K562 (cell line): ENCODE measurements at regions not wholly inside any gene's neighbourhood (a gene's known extent, or its start where the extent isn't known, plus 50 kb on each side); places are given as distances from the start of the nearest gene placed in this dataset.

ENCODE experiments used
- ATAC-seq: fragments of 200-7000 bp; cut with Tn5 transposase; 3 replicates; pipeline ENCODE4 v1.9.1; 2020; ENCODE audit warnings: moderate library complexity
- BruUV-seq: library from RNA; stranded (reverse); fragments of 400-500 nt; replicated peaks from 2 replicates; lab custom pipeline; 2021; lab: Mats Ljungman, UMichigan
- CTCF ChIA-PET: fragments of 300-600 bp; formaldehyde crosslinking; extraction: SDS; loops from one replicate; lab custom pipeline; 2021; ENCODE audit warnings: low intra/inter-chr PET ratio; lab: Yijun Ruan, JAX
- POLR2A ChIA-PET: fragments of 300-600, 350-650 bp; sonication (Branson Sonifier 250); formaldehyde crosslinking; extraction: SDS; loops from one replicate; lab custom pipeline; 2021; ENCODE audit warnings: antibody characterized with exemption, inconsistent platforms; lab: Yijun Ruan, JAX
- DNase-seq, 4 experiments: peaks; one replicate each; pipeline versions ENCODE4 v3.0.0 to v3.0.0-alpha.2; 2011 to 2018; ENCODE audit warnings: low spot score in 3 of 4, mixed read lengths in 3 of 4; ENCODE audit errors: extremely low read depth in 1 of 4
- FAIRE-seq: peaks from 2 replicates; lab custom pipeline; 2011; peaks lifted over from hg19 to GRCh38; lab: Jason Lieb, UNC
- H2AFZ ChIP-seq: 2 replicates; pipeline ENCODE4 v1.6.0; 2011; ENCODE audit warnings: low read depth, low read length, control low read depth, inconsistent platforms
- H3K27ac ChIP-seq: fragments of 200-600 bp; 3 replicates; pipeline ENCODE4 v1.8.0; 2011; ENCODE audit warnings: low read depth, mild to moderate bottlenecking, control low read depth, inconsistent platforms, low read length, moderate library complexity, mixed read lengths; ENCODE audit errors: extremely low read depth
- H3K27me3 ChIP-seq, 2 experiments: fragments of 300-600 bp in 1 of 2; 2 replicates in 1 of 2; 3 replicates in 1 of 2; pipeline versions ENCODE4 v1.6.0 to v1.8.0; 2011; ENCODE audit warnings: inconsistent platforms in 2 of 2, low read length in 2 of 2, mild to moderate bottlenecking in 1 of 2, mixed read lengths in 1 of 2, moderate library complexity in 1 of 2; ENCODE audit not compliant: control insufficient read depth in 2 of 2, insufficient read depth in 2 of 2
- H3K36me3 ChIP-seq: fragments of 300-600 bp; 3 replicates; pipeline ENCODE4 v1.8.0; 2011; ENCODE audit warnings: mild to moderate bottlenecking, low read length, inconsistent platforms; ENCODE audit not compliant: control insufficient read depth, insufficient read depth
- H3K4me1 ChIP-seq, 2 experiments: fragments of 200-600 bp in 1 of 2; replicated peaks in 1 of 2; 2 replicates in 1 of 2; 3 replicates in 1 of 2; pipeline versions ENCODE4 v1.5.1 to v1.8.0; 2011; ENCODE audit warnings: inconsistent platforms in 2 of 2, low read length in 2 of 2, mild to moderate bottlenecking in 1 of 2, mixed read lengths in 1 of 2, moderate library complexity in 1 of 2; ENCODE audit not compliant: control insufficient read depth in 2 of 2, insufficient read depth in 2 of 2
- H3K4me2 ChIP-seq: 2 replicates; pipeline ENCODE4 v1.6.1; 2011; ENCODE audit warnings: low read length, control low read depth, inconsistent platforms, mixed read lengths; ENCODE audit not compliant: insufficient read depth
- H3K4me3 ChIP-seq: fragments of 200-600 bp; sonication (generic), shearing (Covaris generic); 2 replicates; pipeline ENCODE4 v1.5.1; 2016; ENCODE audit warnings: control low read depth, inconsistent platforms
- H3K79me2 ChIP-seq: fragments of 200-600 bp; 3 replicates; pipeline ENCODE4 v1.8.0; 2011; ENCODE audit warnings: low read length, inconsistent platforms; ENCODE audit not compliant: control insufficient read depth, insufficient read depth
- H3K9ac ChIP-seq, 2 experiments: 2 replicates each; pipeline versions ENCODE4 v1.6.0 to v1.6.1; 2011; ENCODE audit warnings: low read depth in 2 of 2, low read length in 2 of 2, control low read depth in 1 of 2, inconsistent platforms in 1 of 2, mild to moderate bottlenecking in 1 of 2, mixed read lengths in 1 of 2; ENCODE audit not compliant: insufficient read depth in 1 of 2
- H3K9me1 ChIP-seq: one replicate; pipeline ENCODE4 v1.6.0; 2011; ENCODE audit warnings: inconsistent platforms, mild to moderate bottlenecking, low read length, moderate library complexity; ENCODE audit not compliant: control insufficient read depth, insufficient read depth
- H3K9me3 ChIP-seq: replicated peaks from 2 replicates; pipeline ENCODE4 v1.5.1; 2011; ENCODE audit warnings: low read depth, low read length, inconsistent platforms; ENCODE audit not compliant: control insufficient read depth, insufficient read depth
- H4K20me1 ChIP-seq: replicated peaks from 2 replicates; pipeline ENCODE4 v1.6.1; 2011; ENCODE audit warnings: low read length, inconsistent platforms, mixed read lengths; ENCODE audit not compliant: control insufficient read depth, insufficient read depth
- ARID2 ChIP-seq: fragments of 450-650 bp; IDR thresholded peaks from 2 replicates; pipeline ENCODE4 v1.6.1; 2017; ENCODE audit warnings: antibody characterized with exemption, mild to moderate bottlenecking
- E2F3 ChIP-seq: fragments of 250-450 bp; sonication (Bioruptor Pico); IDR thresholded peaks from 2 replicates; pipeline ENCODE4 v1.4.0; 2020; ENCODE audit warnings: mild to moderate bottlenecking
- KAT2B ChIP-seq: IDR thresholded peaks from one replicate; pipeline ENCODE4 v1.6.1; 2012; ENCODE audit warnings: low read depth, mild to moderate bottlenecking, control low read depth, inconsistent platforms, low read length, moderate library complexity
- KHSRP ChIP-seq: fragments of 450-650 bp; IDR thresholded peaks from 2 replicates; pipeline ENCODE4 v1.6.1; 2017
- NFATC3 ChIP-seq: fragments of 450-650 bp; IDR thresholded peaks from 2 replicates; pipeline ENCODE4 v1.6.1; 2017; ENCODE audit warnings: mild to moderate bottlenecking
- PHB ChIP-seq: fragments of 250-450 bp; sonication (Bioruptor Pico); IDR thresholded peaks from 2 replicates; pipeline ENCODE4 v1.5.0; 2021
- TAF9B ChIP-seq: fragments of 450-650 bp; IDR thresholded peaks from 2 replicates; pipeline ENCODE4 v1.6.1; 2018; ENCODE audit warnings: mild to moderate bottlenecking; ENCODE audit not compliant: partially characterized antibody
- ZC3H11A ChIP-seq: IDR thresholded peaks from 2 replicates; pipeline ENCODE4 v1.6.1; 2012; ENCODE audit warnings: low read depth, low read length, improper control_type of control experiment
- ZNF224 ChIP-seq: sonication (generic); formaldehyde crosslinking; IDR thresholded peaks from 2 replicates; pipeline ENCODE4 v1.8.0; 2022; ENCODE audit warnings: mild to moderate bottlenecking, missing genetic modification reagents
- in situ Hi-C: fragments of 300-500 bp; cut with MboI; formaldehyde crosslinking; loops from 4 replicates; pipeline ENCODE4 v1.15.0; 2018; ENCODE audit warnings: inconsistent platforms, mixed read lengths
- intact Hi-C: fragments of 100-400 bp; cut with micrococcal nuclease; formaldehyde crosslinking; loops from 2 replicates; pipeline ENCODE4 v1.14.2; 2022
- TF ChIP-seq, protein P1 (sequence below): fragments of 450-650 bp; formaldehyde crosslinking; IDR thresholded peaks from 2 replicates; pipeline ENCODE4 v1.4.0; 2022; ENCODE audit warnings: missing genetic modification characterization
- TF ChIP-seq, protein P2 (sequence below), 2 experiments: fragments of 450-650 bp in 1 of 2; sonication (generic) in 1 of 2; formaldehyde crosslinking in 1 of 2; IDR thresholded peaks; 2 replicates each; pipeline versions ENCODE4 v1.7.1 to v1.9.0; 2016 to 2022; ENCODE audit warnings: inconsistent platforms in 1 of 2, mild to moderate bottlenecking in 1 of 2, missing genetic modification reagents in 1 of 2
- TF ChIP-seq, protein P3 (sequence below): sonication (generic); formaldehyde crosslinking; IDR thresholded peaks from 2 replicates; pipeline ENCODE4 v1.8.0; 2022; ENCODE audit warnings: missing genetic modification reagents, mild to moderate bottlenecking, borderline replicate concordance

DNA sequence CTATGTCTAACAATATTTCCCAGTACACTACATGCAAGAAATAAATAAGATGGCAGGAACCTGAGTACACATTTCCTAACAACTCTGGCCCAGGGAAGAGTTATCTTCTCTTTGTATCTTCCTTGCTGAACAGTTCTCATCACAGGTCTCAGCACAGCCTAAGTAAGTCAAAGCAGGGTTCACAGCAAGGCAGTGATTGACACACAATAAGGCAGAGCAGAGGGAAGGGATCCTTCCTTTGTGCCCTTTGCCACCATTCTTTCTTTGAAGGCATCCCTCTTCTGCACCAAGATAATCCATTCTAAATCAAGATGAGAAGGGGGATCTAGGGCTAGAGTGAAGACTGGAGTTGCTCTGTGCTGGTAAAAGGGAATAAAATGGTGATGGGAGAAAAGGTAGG is 73.4 kb upstream of the TRPC4 start:
- BruUV-seq = no TSS peak
- no peaks in the 10 kb centered on the region for H3K27me3 ChIP-seq
- intact Hi-C loops (no loop called here), in situ Hi-C loops (no loop called here)
- no peaks in the 10 kb centered on the region for H3K9me3 ChIP-seq
- H3K4me3 ChIP-seq = no peak overlapping the region
- H2AFZ ChIP-seq = no peak overlapping the region
- no peaks in the 10 kb centered on the region for H3K36me3 ChIP-seq
- no peak overlapping the region for H3K4me2 ChIP-seq
- no peak for DNase-seq
- no peaks in the 10 kb centered on the region for H4K20me1 ChIP-seq
- no peak for ATAC-seq
- no peak overlapping the region for H3K9ac ChIP-seq
- H3K79me2 ChIP-seq = no peaks in the 10 kb centered on the region
- CTCF ChIA-PET = no interaction called here
- H3K4me1 ChIP-seq = no peaks in the 10 kb centered on the region; a peak in 2 of 5 replicates
- H3K9me1 ChIP-seq = no peaks in the 10 kb centered on the region
- POLR2A ChIA-PET = no interaction called here
- FAIRE-seq = no peak
- H3K27ac ChIP-seq = no peak overlapping the region
- TF ChIP-seq, protein P1, sequence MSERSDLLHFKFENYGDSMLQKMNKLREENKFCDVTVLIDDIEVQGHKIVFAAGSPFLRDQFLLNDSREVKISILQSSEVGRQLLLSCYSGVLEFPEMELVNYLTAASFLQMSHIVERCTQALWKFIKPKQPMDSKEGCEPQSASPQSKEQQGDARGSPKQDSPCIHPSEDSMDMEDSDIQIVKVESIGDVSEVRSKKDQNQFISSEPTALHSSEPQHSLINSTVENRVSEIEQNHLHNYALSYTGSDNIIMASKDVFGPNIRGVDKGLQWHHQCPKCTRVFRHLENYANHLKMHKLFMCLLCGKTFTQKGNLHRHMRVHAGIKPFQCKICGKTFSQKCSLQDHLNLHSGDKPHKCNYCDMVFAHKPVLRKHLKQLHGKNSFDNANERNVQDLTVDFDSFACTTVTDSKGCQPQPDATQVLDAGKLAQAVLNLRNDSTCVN (CRISPR knock-in tag) = no peak
- TF ChIP-seq ZC3H11A (no peak), ZNF224 (CRISPR knock-in tag) (no peak), PHB (no peak), TAF9B (no peak), KHSRP (no peak), E2F3 (CRISPR knock-in tag) (no peak), ARID2 (no peak), KAT2B (no peak), NFATC3 (no peak)
- TF ChIP-seq, protein P2, sequence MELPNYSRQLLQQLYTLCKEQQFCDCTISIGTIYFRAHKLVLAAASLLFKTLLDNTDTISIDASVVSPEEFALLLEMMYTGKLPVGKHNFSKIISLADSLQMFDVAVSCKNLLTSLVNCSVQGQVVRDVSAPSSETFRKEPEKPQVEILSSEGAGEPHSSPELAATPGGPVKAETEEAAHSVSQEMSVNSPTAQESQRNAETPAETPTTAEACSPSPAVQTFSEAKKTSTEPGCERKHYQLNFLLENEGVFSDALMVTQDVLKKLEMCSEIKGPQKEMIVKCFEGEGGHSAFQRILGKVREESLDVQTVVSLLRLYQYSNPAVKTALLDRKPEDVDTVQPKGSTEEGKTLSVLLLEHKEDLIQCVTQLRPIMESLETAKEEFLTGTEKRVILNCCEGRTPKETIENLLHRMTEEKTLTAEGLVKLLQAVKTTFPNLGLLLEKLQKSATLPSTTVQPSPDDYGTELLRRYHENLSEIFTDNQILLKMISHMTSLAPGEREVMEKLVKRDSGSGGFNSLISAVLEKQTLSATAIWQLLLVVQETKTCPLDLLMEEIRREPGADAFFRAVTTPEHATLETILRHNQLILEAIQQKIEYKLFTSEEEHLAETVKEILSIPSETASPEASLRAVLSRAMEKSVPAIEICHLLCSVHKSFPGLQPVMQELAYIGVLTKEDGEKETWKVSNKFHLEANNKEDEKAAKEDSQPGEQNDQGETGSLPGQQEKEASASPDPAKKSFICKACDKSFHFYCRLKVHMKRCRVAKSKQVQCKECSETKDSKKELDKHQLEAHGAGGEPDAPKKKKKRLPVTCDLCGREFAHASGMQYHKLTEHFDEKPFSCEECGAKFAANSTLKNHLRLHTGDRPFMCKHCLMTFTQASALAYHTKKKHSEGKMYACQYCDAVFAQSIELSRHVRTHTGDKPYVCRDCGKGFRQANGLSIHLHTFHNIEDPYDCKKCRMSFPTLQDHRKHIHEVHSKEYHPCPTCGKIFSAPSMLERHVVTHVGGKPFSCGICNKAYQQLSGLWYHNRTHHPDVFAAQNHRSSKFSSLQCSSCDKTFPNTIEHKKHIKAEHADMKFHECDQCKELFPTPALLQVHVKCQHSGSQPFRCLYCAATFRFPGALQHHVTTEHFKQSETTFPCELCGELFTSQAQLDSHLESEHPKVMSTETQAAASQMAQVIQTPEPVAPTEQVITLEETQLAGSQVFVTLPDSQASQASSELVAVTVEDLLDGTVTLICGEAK (IDR thresholded peaks at IDR 0.05) = no peak
- TF ChIP-seq, protein P2 (CRISPR knock-in tag; IDR thresholded peaks at IDR 0.05) = no peak
- TF ChIP-seq, protein P3, sequence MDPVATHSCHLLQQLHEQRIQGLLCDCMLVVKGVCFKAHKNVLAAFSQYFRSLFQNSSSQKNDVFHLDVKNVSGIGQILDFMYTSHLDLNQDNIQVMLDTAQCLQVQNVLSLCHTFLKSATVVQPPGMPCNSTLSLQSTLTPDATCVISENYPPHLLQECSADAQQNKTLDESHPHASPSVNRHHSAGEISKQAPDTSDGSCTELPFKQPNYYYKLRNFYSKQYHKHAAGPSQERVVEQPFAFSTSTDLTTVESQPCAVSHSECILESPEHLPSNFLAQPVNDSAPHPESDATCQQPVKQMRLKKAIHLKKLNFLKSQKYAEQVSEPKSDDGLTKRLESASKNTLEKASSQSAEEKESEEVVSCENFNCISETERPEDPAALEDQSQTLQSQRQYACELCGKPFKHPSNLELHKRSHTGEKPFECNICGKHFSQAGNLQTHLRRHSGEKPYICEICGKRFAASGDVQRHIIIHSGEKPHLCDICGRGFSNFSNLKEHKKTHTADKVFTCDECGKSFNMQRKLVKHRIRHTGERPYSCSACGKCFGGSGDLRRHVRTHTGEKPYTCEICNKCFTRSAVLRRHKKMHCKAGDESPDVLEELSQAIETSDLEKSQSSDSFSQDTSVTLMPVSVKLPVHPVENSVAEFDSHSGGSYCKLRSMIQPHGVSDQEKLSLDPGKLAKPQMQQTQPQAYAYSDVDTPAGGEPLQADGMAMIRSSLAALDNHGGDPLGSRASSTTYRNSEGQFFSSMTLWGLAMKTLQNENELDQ (CRISPR knock-in tag) = no peak
